K562 (cell line): ENCODE measurements at regions not wholly inside any gene's neighbourhood (a gene's known extent, or its start where the extent isn't known, plus 50 kb on each side); places are given as distances from the start of the nearest gene placed in this dataset.

ENCODE experiments used
- ATAC-seq: fragments of 200-7000 bp; cut with Tn5 transposase; 3 replicates; pipeline ENCODE4 v1.9.1; 2020; ENCODE audit warnings: moderate library complexity
- BruUV-seq: library from RNA; stranded (reverse); fragments of 400-500 nt; replicated peaks from 2 replicates; lab custom pipeline; 2021; lab: Mats Ljungman, UMichigan
- CTCF ChIA-PET: fragments of 300-600 bp; formaldehyde crosslinking; extraction: SDS; loops from one replicate; lab custom pipeline; 2021; ENCODE audit warnings: low intra/inter-chr PET ratio; lab: Yijun Ruan, JAX
- POLR2A ChIA-PET: fragments of 300-600, 350-650 bp; sonication (Branson Sonifier 250); formaldehyde crosslinking; extraction: SDS; loops from one replicate; lab custom pipeline; 2021; ENCODE audit warnings: antibody characterized with exemption, inconsistent platforms; lab: Yijun Ruan, JAX
- DNase-seq, 4 experiments: peaks; one replicate each; pipeline versions ENCODE4 v3.0.0 to v3.0.0-alpha.2; 2011 to 2018; ENCODE audit warnings: low spot score in 3 of 4, mixed read lengths in 3 of 4; ENCODE audit errors: extremely low read depth in 1 of 4
- FAIRE-seq: peaks from 2 replicates; lab custom pipeline; 2011; peaks lifted over from hg19 to GRCh38; lab: Jason Lieb, UNC
- H2AFZ ChIP-seq: 2 replicates; pipeline ENCODE4 v1.6.0; 2011; ENCODE audit warnings: low read depth, low read length, control low read depth, inconsistent platforms
- H3K27ac ChIP-seq: fragments of 200-600 bp; 3 replicates; pipeline ENCODE4 v1.8.0; 2011; ENCODE audit warnings: low read depth, mild to moderate bottlenecking, control low read depth, inconsistent platforms, low read length, moderate library complexity, mixed read lengths; ENCODE audit errors: extremely low read depth
- H3K27me3 ChIP-seq, 2 experiments: fragments of 300-600 bp in 1 of 2; 2 replicates in 1 of 2; 3 replicates in 1 of 2; pipeline versions ENCODE4 v1.6.0 to v1.8.0; 2011; ENCODE audit warnings: inconsistent platforms in 2 of 2, low read length in 2 of 2, mild to moderate bottlenecking in 1 of 2, mixed read lengths in 1 of 2, moderate library complexity in 1 of 2; ENCODE audit not compliant: control insufficient read depth in 2 of 2, insufficient read depth in 2 of 2
- H3K36me3 ChIP-seq: fragments of 300-600 bp; 3 replicates; pipeline ENCODE4 v1.8.0; 2011; ENCODE audit warnings: mild to moderate bottlenecking, low read length, inconsistent platforms; ENCODE audit not compliant: control insufficient read depth, insufficient read depth
- H3K4me1 ChIP-seq, 2 experiments: fragments of 200-600 bp in 1 of 2; replicated peaks in 1 of 2; 2 replicates in 1 of 2; 3 replicates in 1 of 2; pipeline versions ENCODE4 v1.5.1 to v1.8.0; 2011; ENCODE audit warnings: inconsistent platforms in 2 of 2, low read length in 2 of 2, mild to moderate bottlenecking in 1 of 2, mixed read lengths in 1 of 2, moderate library complexity in 1 of 2; ENCODE audit not compliant: control insufficient read depth in 2 of 2, insufficient read depth in 2 of 2
- H3K4me2 ChIP-seq: 2 replicates; pipeline ENCODE4 v1.6.1; 2011; ENCODE audit warnings: low read length, control low read depth, inconsistent platforms, mixed read lengths; ENCODE audit not compliant: insufficient read depth
- H3K4me3 ChIP-seq: fragments of 200-600 bp; sonication (generic), shearing (Covaris generic); 2 replicates; pipeline ENCODE4 v1.5.1; 2016; ENCODE audit warnings: control low read depth, inconsistent platforms
- H3K79me2 ChIP-seq: fragments of 200-600 bp; 3 replicates; pipeline ENCODE4 v1.8.0; 2011; ENCODE audit warnings: low read length, inconsistent platforms; ENCODE audit not compliant: control insufficient read depth, insufficient read depth
- H3K9ac ChIP-seq, 2 experiments: 2 replicates each; pipeline versions ENCODE4 v1.6.0 to v1.6.1; 2011; ENCODE audit warnings: low read depth in 2 of 2, low read length in 2 of 2, control low read depth in 1 of 2, inconsistent platforms in 1 of 2, mild to moderate bottlenecking in 1 of 2, mixed read lengths in 1 of 2; ENCODE audit not compliant: insufficient read depth in 1 of 2
- H3K9me1 ChIP-seq: one replicate; pipeline ENCODE4 v1.6.0; 2011; ENCODE audit warnings: inconsistent platforms, mild to moderate bottlenecking, low read length, moderate library complexity; ENCODE audit not compliant: control insufficient read depth, insufficient read depth
- H3K9me3 ChIP-seq: replicated peaks from 2 replicates; pipeline ENCODE4 v1.5.1; 2011; ENCODE audit warnings: low read depth, low read length, inconsistent platforms; ENCODE audit not compliant: control insufficient read depth, insufficient read depth
- H4K20me1 ChIP-seq: replicated peaks from 2 replicates; pipeline ENCODE4 v1.6.1; 2011; ENCODE audit warnings: low read length, inconsistent platforms, mixed read lengths; ENCODE audit not compliant: control insufficient read depth, insufficient read depth
- CBX2 ChIP-seq: fragments of 200-600 bp; sonication (generic); IDR thresholded peaks from one replicate; pipeline ENCODE4 v1.6.1; 2012; ENCODE audit warnings: mild to moderate bottlenecking, low read length, inconsistent platforms; ENCODE audit not compliant: insufficient read depth, poor library complexity, severe bottlenecking
- E2F3 ChIP-seq: fragments of 250-450 bp; sonication (Bioruptor Pico); IDR thresholded peaks from 2 replicates; pipeline ENCODE4 v1.4.0; 2020; ENCODE audit warnings: mild to moderate bottlenecking
- FOXJ2 ChIP-seq: fragments of 200-800 bp; sonication (Bioruptor generic); IDR thresholded peaks from 2 replicates; pipeline ENCODE4 v1.6.1; 2016; ENCODE audit warnings: missing genetic modification characterization, missing compliant biosample characterization
- HNRNPLL ChIP-seq: fragments of 200-400 bp; formaldehyde crosslinking; IDR thresholded peaks from 2 replicates; pipeline ENCODE4 v1.6.1; 2017; ENCODE audit warnings: low read length, low read depth, mild to moderate bottlenecking; ENCODE audit not compliant: poor library complexity, severe bottlenecking
- MAFG ChIP-seq: fragments of 450-650 bp; conservative IDR thresholded peaks from 2 replicates; pipeline ENCODE4 v1.6.1; 2016; ENCODE audit warnings: missing genetic modification characterization, missing compliant biosample characterization
- PML ChIP-seq: IDR thresholded peaks from 2 replicates; pipeline ENCODE4 v1.6.1; 2012; ENCODE audit warnings: low read length, inconsistent platforms
- PTBP1 ChIP-seq: fragments of 200-400 bp; formaldehyde crosslinking; IDR thresholded peaks from 2 replicates; pipeline ENCODE4 v1.6.1; 2017; ENCODE audit warnings: low read depth, low read length
- RB1 ChIP-seq: fragments of 450-650 bp; IDR thresholded peaks from 2 replicates; pipeline ENCODE4 v1.6.1; 2017; ENCODE audit warnings: low read depth, mild to moderate bottlenecking
- SNIP1 ChIP-seq: fragments of 450-650 bp; IDR thresholded peaks from 2 replicates; pipeline ENCODE4 v1.7.1; 2017; ENCODE audit warnings: low read depth, mild to moderate bottlenecking
- TRIM24 ChIP-seq, 2 experiments: fragments of 450-650 bp; IDR thresholded peaks; 2 replicates each; pipeline ENCODE4 v1.6.1; 2016
- ZBTB17 ChIP-seq: fragments of 450-650 bp; formaldehyde crosslinking; IDR thresholded peaks from 2 replicates; pipeline ENCODE4 v1.4.0; 2020; ENCODE audit warnings: mild to moderate bottlenecking
- ZNF212 ChIP-seq: fragments of 450-650 bp; formaldehyde crosslinking; IDR thresholded peaks from 2 replicates; pipeline ENCODE4 v1.4.0; 2020; ENCODE audit warnings: mild to moderate bottlenecking
- WGBS: fragments of 100-300 bp; shearing (Covaris generic); methylation state at CpG from one replicate; pipeline ENCODE4 v1.1.6; 2016; ENCODE audit warnings: low coverage, mixed read lengths; ENCODE audit not compliant: insufficient coverage; ENCODE audit errors: missing lambda C conversion rate; 5-methylcytosine and 5-hydroxymethylcytosine counted together
- in situ Hi-C: fragments of 300-500 bp; cut with MboI; formaldehyde crosslinking; loops from 4 replicates; pipeline ENCODE4 v1.15.0; 2018; ENCODE audit warnings: inconsistent platforms, mixed read lengths
- intact Hi-C: fragments of 100-400 bp; cut with micrococcal nuclease; formaldehyde crosslinking; loops from 2 replicates; pipeline ENCODE4 v1.14.2; 2022
- TF ChIP-seq, protein P1 (sequence below): sonication (generic); IDR thresholded peaks from 2 replicates; pipeline ENCODE4 v1.6.1; 2016

DNA sequence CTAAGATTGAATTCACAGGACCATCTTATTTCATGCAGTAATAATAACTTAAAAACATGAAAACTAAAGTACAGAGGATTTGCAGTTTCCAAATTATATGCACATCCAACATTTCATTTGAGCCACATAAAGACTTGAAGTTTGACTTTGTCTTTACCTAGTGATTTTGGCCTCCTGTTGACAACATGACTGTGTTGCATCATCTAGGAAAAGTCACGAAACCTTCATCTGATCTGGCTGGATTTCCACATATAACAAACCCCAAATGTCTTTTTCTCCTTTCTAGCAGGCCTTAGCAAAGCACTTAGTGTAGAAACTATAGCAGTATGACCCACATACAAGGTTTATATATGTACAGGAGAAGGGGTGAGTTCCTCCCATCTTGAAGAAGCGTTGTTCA is 406.5 kb upstream of the CDH5 start (continued):
- TF ChIP-seq TRIM24 (IDR thresholded peaks at IDR 0.05) (no peak), RB1 (no peak), ZNF212 (CRISPR knock-in tag) (no peak), CBX2 (no peak), FOXJ2 (tag) (no peak), SNIP1 (no peak)
- TF ChIP-seq, protein P1, sequence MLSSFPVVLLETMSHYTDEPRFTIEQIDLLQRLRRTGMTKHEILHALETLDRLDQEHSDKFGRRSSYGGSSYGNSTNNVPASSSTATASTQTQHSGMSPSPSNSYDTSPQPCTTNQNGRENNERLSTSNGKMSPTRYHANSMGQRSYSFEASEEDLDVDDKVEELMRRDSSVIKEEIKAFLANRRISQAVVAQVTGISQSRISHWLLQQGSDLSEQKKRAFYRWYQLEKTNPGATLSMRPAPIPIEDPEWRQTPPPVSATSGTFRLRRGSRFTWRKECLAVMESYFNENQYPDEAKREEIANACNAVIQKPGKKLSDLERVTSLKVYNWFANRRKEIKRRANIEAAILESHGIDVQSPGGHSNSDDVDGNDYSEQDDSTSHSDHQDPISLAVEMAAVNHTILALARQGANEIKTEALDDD: no peak

DNA sequence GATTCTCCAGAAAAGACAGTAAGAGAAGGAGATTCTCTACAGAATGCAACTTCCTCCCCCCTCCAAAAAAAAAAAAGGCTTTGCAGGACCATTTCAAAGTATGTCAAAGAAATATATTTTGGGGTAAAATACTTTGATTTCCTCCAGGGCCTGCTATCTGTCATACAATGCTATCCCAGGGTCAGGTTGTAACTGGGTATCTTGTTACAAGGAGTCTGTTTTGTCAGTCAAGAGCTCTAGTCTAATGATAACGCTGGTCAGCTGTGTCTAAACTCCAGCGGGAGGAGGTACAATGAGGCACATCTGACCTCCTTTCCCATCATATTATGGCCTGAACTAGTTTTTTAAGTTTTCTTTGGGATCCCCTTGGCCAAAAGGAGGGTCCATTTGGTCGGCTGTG is 408.4 kb upstream of the CDH5 start:
- Histone ChIP-seq H3K79me2 (no peaks in the 10 kb centered on the region), H3K4me3 (no peak overlapping the region), H3K9ac (no peak overlapping the region), H3K9me1 (no peaks in the 10 kb centered on the region), H2AFZ (no peak overlapping the region), H3K4me1 (no peaks in the 10 kb centered on the region), H4K20me1 (no peaks in the 10 kb centered on the region), H3K27me3 (peaks cover 0 to 8% of the 10 kb centered on the region in 2 experiments; a peak in 1 of 5 replicates), H3K36me3 (no peaks in the 10 kb centered on the region), H3K4me2 (no peak overlapping the region), H3K27ac (no peak overlapping the region), H3K9me3 (no peaks in the 10 kb centered on the region; the same call in 1 of the 2 replicates)
- ChIA-PET POLR2A (interaction anchor here (0.6 kb wide), 1 partner anchor 208 kb away, joined by 3 read pairs; no protein-coding TSS in a partner anchor), CTCF (no interaction called here)
- FAIRE-seq (no peak), DNase-seq (no peak), ATAC-seq (no peak)
- 0% methylated on average over 3 of the region's 3 CpGs for WGBS
- TF ChIP-seq MAFG (tag) (no peak), PML (no peak), PTBP1 (no peak), E2F3 (CRISPR knock-in tag) (no peak), ZBTB17 (CRISPR knock-in tag) (no peak), HNRNPLL (no peak)
- BruUV-seq: no TSS peak
- in situ Hi-C loops (no loop called here), intact Hi-C loops (no loop called here)
